Tibial nerve (tissue), 4 donors: ENCODE measurements at regions not wholly inside any gene's neighbourhood (a gene's known extent, or its start where the extent isn't known, plus 50 kb on each side); places are given as distances from the start of the nearest gene placed in this dataset.
"Not testable (repeated sequence)": the region's sequence is repeated elsewhere in the genome, so short reads cannot be mapped to it uniquely, and the experiment has no call there.

Experiments used
- CTCF ChIP-seq, 5 experiments: fragments of 200-600 bp in 3 of 5; fragments of 450-650 bp in 2 of 5; sonication (generic) in 3 of 5; IDR thresholded peaks; one replicate each; pipeline ENCODE4 v1.5.1; 2016 to 2019; ENCODE audit warnings: antibody characterized with exemption in 5 of 5, mild to moderate bottlenecking in 3 of 5, moderate library complexity in 2 of 5
- EP300 ChIP-seq, 2 donors: sonication (generic); formaldehyde crosslinking; IDR thresholded peaks; one replicate each; pipeline ENCODE4 v1.6.1; 2017; ENCODE audit warnings: antibody characterized with exemption in 2 of 2, mild to moderate bottlenecking in 1 of 2
- POLR2A ChIP-seq, 2 donors: fragments of 450-650 bp; IDR thresholded peaks; one replicate each; pipeline ENCODE4 v1.6.1; 2017; ENCODE audit warnings: antibody characterized with exemption in 2 of 2, mild to moderate bottlenecking in 2 of 2, moderate library complexity in 2 of 2

- not testable (repeated sequence) for TF ChIP-seq CTCF, POLR2A, EP300 (IDR thresholded peaks at IDR 0.05)
Observed at GRCh38 chrX:3828378-3829040, 115.1 kb upstream of the PRKX start.
